Amygdala (tissue), 56 donors: ENCODE measurements at regions not wholly inside any gene's neighbourhood (a gene's known extent, or its start where the extent isn't known, plus 50 kb on each side); places are given as distances from the start of the nearest gene placed in this dataset.

Experiments used
- DNase-seq, 56 donors: peaks; one replicate each; lab custom pipeline; 2025; lab: John Stamatoyannopoulos, UW

DNA sequence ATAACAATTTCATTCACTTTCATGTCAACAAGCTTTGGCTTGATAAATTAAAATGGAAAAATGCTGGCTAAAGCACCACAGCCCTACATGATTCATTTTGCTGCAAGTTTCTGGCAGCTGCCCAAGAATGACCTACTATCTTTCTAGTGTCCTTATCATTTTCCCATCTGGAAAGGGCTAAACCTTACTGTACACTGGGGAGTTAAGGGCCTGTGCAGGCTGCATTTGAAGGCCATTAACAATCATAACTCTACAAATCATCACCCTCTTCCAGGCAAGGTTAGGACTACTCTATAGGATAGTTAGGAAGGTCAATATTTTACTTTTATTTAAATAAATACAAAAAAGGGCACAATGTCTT lies 579.7 kb upstream of the ZNF608 start:
- DNase-seq: peak in 1 of 56 donors; percentile 30

DNA sequence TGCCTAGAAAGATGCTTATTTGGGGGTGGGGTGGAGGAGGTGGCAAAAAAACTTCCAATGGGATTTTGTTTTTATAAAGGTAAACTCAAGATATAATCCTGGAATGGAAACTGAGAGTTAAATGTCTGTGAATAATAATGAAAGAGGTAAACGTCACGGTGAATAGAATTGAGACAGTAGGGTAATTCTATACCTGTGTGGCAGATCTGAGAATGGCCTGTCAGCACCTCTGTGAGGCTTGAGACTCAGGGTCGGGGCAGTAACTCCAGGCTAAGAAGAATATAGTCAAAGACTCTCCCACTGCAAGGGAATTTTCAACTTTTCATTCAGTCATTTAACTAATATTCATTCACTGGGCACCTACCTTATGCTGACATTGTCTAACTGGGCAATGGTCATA lies 581.2 kb upstream of the ZNF608 start:
- no peak for DNase-seq

DNA sequence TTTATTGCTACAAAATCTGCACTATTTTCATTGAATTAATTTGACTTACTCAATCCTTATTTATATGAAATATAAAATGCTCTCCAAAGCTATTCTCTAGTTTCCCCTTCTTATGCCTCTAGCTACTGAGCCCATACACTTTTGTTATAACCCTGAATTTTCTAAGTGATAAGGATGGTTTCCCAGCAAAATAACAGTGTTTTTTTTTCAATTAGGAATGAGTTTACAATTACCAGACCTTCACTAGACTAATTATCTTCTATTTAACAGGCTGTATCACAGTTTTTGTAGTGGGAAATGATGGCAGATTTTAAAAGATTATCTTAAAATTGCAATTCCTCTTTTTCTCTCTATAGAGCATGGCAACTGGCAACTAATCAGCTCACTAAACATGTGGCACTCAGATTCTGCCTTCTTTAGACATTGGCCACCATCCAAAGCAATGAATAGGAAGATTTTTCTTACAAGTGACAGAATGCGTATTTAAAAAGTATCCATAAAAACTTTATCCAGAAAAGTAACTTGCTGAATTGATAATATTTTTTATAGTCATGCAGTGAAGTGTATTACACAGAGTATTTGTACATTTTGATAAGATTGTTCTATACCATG lies 585.7 kb upstream of the ZNF608 start:
- DNase-seq: no peak

DNA sequence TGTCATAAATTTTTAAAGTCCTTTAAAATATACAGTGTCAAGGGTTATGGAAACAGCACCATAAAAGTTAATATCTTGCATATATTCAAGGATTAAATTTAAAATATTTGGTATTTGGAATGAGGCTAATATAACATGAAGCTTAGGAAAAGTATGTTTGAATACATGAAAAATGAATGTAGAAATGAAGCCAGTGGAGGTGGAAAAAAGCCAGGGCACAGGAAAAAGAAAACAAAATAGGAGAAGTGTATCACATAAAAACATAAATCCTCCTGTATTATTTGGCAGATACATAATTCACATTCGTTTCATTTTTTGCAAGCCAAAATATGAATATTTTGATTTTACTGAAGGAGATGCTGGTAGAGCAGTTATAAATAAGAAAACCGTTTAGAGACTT lies 587.0 kb upstream of the ZNF608 start:
- DNase-seq: no peak

- no peak for DNase-seq
Observed at GRCh38 chr5:125336401-125336800, 590.0 kb upstream of the ZNF608 start.

DNA sequence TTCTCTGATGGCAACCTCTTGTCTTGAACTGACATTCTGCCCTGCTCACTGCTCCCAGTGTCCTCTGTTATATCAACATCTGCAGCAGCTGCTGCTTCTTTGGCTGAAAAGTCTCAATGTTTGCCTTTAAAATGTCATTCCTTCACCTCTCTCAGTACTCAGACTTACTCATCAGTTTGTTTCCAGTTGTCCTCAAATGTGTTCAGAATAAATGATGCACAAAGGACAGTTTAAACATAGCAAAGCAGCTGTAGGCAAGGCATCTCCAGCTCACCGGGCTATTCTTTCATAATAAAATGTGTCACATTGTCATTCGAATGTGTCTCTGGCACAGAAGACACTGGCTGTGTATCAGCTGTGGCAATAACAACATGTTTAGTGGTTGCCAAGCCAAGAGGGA lies 590.9 kb upstream of the ZNF608 start:
- no peak for DNase-seq

DNA sequence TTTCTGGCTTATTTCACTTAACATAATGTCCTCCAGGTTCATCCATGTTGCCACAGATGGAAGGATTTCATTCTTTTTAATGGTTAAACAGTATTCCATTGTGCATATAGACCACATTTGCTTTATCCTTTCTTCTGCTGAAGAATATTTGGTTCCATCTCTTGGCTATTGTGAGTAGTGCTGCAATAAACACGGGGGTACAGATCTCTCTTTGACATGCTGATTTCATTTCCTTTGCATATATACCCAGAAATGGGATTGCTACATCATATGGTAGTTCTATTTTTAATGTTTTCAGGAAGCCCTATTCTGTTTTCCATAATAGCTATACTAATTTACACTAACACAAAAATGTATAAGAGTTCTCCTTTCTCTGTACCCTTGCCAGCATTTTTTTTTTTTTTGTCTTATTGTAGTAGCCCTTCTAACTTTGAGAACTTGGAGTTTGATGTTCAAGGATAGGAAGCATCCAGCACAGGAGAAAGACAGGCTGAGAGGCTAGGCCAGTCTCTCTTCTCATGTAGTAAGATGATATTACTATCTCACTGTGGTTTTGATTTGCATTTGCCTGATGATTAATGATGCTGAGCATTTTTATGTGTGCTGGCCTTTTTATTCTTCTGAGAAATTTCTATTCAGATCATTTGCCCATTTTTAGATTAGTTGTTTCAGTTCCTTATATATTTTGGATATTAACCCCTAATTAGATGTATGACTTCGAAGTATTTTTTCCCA lies 592.2 kb upstream of the ZNF608 start:
- DNase-seq: no peak

GRCh38 chr5:125341436-125341835 lies 595.0 kb upstream of the ZNF608 start:
- no peak for DNase-seq

DNA sequence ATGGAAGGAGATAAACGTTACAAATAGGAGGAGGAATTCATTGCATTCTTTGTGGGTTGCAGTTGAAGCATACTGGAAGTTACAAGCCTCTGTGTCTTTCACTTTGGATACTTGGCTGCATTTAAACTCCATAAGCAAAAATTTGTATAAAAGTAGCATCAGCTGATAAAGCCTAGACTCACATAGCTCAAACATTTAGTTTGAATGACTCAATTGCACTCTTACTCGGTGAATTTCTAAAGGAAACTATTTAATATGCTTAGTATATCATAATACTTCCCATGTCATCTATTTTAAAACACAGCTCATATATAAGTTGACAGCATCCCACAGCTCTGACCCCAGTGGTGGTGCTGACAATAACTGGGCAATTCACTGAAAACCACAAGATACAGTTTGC lies 596.6 kb upstream of the ZNF608 start:
- no peak for DNase-seq

DNA sequence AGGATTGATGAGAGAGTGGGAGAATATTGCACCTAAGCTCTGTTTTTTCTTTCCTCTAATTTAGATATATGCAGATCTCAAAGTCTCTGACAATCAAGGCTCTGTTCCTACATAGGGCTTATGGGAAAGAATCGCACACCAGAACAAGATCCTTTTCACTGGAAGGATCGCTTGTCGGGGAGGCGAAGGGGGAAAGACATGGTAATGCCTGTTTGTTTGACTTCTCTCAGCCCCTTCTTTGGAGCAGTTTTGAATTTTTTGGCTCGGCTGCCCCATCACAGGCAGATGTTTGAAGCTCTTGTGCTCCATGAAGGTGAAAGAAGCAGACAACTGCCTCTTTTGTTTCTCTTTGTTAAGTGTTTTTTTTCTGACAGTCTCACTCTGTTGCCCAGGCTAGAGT lies 599.9 kb upstream of the ZNF608 start:
- peak in 13 of 56 donors; percentile 2 to 42 (median 11) for DNase-seq

DNA sequence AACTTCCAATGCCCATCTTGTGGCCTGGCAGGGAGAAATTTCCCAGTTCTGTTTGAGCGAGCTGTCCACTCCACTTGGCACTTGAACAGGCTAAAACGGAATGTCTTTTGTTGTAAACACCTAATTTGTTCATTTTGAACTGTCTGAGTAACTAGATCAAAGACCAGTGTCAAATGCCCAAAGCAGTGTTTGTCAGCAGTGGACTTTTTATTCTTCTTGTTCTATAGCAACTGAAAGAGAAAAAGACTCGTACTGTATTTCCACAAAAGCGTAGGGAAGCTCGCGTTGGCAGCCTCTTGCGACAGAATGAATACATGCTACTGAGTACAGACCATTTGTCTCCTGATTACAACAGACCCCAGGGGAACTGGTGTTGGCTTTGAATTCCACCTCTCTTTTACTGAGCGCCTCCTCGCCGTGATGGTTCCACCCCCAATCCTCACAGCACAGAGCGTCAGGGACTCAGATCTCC lies 601.8 kb upstream of the ZNF608 start:
- DNase-seq: peak in 19 of 56 donors; percentile 4 to 41 (median 17)

DNA sequence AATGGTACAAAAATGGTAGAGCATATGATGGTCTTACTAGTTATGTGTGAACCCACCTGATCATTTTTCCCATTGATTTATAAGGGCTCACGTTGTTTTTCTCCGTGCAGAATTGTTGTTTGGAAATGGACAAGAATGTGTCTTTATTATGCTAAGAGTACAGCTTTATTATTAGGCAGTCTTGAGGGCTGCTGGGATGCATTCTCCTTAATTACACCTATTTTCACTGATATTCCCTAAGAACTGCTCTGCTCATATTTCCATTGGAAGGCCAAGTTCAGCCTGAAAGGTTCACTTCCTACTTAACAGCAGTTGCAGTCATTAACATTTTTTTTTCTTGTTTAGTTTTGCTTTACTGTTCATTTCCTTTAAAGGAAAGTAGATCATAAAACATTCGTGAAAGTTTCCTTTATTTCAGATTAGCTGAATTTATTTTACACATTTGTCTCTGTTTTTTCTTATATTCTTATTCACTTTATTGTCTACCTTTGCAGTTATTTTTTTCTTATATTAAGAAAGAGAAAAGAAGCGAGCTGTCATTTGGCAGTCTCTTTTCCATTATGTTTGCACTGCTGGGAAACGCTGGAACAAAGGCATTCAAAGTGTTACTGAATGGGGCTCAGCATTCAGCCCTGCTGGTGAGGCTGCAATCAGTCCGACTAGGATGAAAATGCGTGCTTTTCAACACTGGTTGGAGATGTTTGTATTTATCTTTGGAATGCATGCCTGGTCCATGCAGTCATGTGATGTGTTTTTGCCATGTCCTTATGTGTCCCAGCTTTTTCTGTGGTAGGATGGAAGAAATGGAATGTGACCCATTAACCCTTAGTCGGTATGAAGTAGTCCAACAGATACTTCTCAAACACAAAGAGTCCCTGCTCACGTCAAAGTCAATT lies 602.7 kb upstream of the ZNF608 start:
- DNase-seq: peak in 14 of 56 donors; percentile 4 to 47 (median 26)

DNA sequence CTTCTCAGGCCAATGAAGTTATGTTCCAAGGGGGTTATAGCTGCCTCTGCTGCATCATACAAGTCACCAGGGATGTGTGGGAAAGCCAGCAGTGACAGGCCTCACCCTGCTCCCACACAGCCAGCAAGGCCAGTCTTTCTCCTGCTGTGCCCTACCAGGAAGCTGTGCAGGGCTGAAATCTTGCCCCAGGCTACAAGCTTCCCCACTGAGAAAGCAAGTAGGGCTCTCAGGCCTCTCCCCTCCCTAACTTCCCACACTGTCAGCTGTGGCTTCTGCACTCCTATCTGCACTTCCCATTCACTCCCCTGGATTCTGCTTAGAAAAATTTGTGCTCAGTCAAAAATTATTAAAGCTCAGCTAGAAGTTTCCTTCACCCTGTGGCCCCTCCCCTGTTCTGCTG lies 611.2 kb upstream of the ZNF608 start:
- no peak for DNase-seq

DNA sequence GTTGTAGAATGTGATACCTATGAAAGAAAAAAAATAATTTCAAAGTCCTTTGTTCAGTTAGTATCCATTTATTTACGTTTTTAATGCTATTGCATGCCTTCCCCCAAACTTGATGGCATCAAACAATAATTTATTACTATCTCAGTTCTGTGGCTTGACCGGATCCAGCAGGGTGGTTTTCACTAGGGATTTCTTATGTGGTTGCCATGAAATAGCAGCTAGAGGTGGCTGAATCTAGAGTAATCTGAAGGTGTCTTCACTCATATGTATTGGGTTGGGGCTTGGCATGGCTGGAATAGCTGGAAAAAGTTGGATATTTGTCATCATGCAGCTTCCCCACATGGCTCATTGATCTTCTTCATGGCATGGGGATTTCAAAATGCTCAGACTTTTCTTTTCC lies 619.3 kb upstream of the ZNF608 start:
- DNase-seq: no peak

DNA sequence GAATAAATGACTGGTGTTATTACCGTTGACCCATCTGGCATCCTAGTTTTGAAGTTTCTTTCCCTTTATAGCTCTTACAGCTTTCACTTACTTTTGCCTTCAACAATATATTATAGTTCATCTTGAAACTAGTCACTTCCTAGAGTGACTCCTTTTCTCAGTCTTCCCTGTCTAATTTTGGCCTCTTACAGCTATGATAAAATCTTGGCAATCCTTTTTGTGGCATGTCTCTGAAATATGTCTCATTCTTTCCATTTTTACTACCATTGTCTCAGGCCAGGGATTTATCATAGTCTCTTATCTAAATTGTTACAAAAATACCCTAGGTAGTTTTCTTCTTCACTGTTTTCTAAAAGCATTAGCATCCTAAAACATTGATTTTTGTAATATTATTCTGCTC lies 621.3 kb upstream of the ZNF608 start:
- DNase-seq: no peak

GRCh38 chr5:125370461-125371205 lies 624.2 kb upstream of the ZNF608 start:
- DNase-seq: no peak

DNA sequence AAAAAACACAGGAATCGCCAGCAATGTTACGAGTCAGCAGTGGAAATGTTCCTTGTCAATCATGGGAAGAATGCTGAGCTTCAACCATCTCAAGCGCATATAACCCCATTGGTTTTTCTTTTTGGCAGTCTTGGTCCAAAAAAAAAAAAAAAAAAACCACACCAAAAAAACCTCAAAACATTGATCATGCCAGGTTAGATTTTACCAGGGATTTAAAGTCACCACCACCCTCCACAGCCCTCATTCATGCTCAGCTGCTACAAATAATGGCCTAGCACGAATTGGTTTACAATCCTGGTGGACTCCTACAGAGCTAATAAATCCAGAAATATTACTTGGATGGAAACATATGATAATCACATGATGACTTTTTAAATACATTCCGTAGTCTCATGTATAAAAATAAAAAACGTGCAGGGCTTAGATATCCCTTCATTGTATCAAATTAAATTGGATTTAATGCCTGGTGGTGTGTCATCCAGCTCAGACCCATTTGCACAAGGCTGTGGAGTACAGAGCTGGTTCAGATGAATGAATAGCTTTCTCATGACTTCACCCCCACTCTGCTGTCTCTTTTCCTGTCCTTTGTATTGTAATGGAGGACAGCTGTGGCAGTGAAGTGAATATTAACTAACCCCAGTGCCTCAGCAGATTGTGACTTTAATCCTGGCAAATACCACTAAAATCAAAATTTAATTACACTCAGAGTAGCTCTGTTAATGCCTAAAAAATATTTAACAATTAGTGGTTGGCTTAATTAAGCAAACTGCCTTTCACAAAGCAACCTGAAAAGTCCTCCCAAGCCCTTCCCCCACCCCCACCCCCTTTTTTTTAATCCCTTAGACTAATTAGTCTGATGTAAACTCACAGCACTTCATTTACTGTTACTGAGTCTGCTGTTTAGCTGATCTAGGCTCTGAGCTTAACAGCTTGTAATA lies 626.5 kb upstream of the ZNF608 start:
- DNase-seq: peak in 21 of 56 donors; percentile 0 to 69 (median 13)

DNA sequence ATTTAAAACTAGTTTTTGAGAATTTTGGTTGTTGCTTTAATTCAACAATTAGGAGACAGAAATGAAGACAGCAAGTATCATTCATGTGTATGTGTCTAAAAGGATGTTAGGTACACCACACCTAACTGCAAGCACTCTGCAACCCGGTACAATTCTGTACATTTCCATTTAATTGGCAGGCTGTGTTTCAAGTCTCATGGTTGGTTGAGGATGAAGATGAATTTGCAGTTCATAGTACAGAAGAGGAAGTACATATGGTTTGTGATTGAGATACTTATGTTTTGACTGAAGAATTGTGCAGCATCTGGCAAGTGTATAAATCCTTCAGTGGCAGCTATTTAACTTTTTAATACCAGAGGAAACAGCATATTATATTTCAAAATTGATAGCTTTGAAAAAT lies 628.7 kb upstream of the ZNF608 start:
- DNase-seq: no peak

DNA sequence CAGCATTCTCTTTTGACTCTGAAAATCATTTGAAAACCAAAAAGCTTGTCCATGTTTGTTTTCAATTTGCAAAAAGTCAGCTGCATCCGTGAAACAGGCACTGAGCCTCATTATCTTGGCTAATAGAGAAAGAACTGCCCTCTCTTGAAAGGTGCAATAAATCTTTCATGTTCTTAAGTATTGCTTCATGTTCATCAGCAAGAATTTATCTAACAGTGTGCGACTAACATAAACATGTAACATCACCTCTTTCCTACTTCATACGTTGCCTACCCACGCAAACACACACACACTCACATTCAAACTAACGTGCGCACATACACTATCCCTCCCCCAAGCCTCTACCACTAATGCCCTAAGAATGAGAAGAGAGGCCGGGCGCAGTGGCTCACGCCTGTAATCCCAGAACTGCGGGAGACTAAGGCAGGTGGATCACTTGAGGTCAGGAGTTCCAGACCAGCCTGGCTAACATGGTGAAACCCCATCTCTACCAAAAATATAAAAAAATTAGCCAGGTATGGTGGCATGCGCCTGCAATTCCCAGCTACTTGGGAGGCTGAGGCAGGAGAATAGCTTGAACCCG lies 629.7 kb upstream of the ZNF608 start:
- no peak for DNase-seq
